Fibroblast of the aortic adventitia (primary cell): ENCODE measurements at regions not wholly inside any gene's neighbourhood (a gene's known extent, or its start where the extent isn't known, plus 50 kb on each side); places are given as distances from the start of the nearest gene placed in this dataset.
A peak's percentile ranks its signal among the peaks of the same experiment; 100 is the strongest.

Source experiments
- DNase-seq: peaks from one replicate; pipeline ENCODE4 v3.0.0-alpha.2; 2010; ENCODE audit warnings: low read depth
- H3K4me3 ChIP-seq: 2 replicates; pipeline ENCODE4 v1.5.1; 2011; ENCODE audit warnings: low read depth, mild to moderate bottlenecking, control low read depth, low read length, moderate library complexity
- TF ChIP-seq, protein P1 (sequence below): IDR thresholded peaks from 2 replicates; pipeline ENCODE4 v1.5.1; 2011; ENCODE audit warnings: mild to moderate bottlenecking, low read length, control low read depth, inconsistent platforms; ENCODE audit not compliant: insufficient read depth

DNA sequence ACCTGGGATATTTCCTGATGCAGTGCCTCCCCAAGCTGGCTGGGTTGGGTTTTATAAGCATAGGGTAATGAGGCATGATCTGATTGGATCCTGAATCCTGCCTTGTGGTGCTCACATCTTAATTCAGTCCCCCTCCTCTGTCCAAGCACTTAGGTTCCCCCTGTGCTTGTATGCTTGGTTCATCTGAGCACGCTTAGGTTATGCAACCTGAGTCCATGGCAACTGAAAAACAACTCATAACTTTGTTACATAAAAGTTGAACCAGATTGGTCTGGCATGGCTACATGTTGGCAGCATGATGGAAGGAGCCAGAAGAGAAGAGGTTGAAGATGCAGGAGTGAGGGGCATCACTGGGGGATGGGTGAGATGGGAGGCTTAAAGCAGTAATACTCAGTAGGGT lies 57.3 kb upstream of the OSBPL3 start:
- TF ChIP-seq, protein P1, sequence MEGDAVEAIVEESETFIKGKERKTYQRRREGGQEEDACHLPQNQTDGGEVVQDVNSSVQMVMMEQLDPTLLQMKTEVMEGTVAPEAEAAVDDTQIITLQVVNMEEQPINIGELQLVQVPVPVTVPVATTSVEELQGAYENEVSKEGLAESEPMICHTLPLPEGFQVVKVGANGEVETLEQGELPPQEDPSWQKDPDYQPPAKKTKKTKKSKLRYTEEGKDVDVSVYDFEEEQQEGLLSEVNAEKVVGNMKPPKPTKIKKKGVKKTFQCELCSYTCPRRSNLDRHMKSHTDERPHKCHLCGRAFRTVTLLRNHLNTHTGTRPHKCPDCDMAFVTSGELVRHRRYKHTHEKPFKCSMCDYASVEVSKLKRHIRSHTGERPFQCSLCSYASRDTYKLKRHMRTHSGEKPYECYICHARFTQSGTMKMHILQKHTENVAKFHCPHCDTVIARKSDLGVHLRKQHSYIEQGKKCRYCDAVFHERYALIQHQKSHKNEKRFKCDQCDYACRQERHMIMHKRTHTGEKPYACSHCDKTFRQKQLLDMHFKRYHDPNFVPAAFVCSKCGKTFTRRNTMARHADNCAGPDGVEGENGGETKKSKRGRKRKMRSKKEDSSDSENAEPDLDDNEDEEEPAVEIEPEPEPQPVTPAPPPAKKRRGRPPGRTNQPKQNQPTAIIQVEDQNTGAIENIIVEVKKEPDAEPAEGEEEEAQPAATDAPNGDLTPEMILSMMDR = no peak
- DNase-seq = peak; percentile 13
- no peak overlapping the region for H3K4me3 ChIP-seq

DNA sequence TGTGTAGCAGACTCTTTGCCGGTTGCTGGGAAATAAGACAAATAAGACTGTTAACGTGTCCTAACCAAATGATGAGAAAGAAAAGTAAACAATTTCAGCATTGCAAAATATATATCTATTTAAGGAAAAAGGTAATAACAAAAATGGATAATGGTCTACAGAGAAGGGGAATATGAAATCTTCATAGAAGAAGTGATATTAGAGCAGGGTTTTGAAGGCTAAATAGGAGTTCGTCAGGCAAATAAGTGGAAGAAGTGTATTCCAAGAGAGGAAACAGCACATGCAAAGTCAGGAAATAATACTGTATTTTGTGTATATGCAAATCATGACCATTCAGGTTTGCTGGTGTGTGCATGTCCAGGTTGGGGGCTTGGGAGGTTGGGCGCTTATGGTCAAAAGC lies 55.3 kb upstream of the OSBPL3 start:
- DNase-seq = no peak
- TF ChIP-seq, protein P1 = no peak
- H3K4me3 ChIP-seq = no peak overlapping the region

DNA sequence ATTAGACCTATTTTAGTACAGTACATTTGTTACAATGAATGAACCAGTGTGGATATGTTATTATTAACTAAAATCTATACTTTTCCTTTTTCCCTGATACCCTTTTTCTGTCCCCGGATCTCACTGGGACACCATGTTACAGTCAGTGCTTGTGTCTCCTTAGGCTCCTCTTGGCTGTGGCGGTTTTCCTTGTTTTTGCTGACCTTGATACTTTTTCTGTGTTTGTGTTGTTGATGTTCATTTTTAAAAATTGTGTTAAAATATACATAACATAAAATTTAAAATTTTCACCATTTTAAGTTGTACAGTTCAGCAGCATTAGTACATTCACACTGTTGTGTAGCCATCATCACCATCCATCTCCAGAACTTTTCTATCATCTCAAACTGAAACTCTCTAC lies 54.2 kb upstream of the OSBPL3 start:
- TF ChIP-seq, protein P1 = no peak
- DNase-seq = no peak
- no peak overlapping the region for H3K4me3 ChIP-seq

DNA sequence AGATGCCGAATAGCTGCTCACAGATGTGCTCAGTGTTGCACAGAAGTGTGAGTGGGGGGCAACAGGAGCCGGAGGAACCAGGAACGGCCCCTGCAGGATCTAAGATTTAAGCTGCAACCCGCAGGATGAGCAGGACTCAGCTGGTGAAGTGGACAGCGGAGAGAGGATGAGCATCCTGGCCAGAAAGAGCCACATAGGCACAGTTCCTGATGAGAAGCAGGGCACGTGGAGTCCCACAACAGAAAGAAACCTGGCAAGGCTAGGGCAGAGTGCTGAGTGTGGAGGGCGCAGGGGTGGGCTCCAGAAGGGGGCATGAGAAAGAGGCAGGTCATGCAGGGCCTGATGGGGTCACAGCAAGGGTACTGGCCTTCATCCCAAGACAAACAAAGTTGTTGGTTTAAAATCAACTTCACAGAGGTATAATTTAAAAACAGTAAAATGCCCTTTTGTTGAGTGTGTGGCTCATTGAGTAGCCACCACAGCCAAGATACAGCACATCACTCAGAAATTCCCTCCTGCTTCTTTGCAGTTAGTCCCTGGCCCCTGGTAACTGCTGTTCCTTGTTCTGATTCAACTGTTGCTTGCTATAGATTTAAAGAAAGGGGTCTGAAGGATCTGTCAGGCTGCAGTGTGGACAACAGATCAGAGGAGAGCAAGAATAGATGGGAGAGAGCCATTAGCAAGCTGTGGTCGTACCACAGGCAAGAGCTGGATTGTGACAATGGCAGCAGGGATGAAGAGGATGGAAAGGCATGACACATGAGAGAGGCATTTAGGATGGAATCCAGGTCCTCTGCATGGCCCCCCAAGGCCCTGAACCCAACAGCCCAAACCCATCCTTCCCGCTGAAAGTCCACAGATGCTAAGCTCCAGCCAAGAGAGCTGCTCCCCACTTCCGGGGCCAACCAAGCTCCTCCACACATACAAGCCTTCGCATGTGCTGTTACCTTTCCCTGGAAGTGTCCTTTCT lies 53.1 kb upstream of the OSBPL3 start:
- TF ChIP-seq, protein P1 = no peak
- DNase-seq = peak; percentile 31
- H3K4me3 ChIP-seq = no peak overlapping the region

DNA sequence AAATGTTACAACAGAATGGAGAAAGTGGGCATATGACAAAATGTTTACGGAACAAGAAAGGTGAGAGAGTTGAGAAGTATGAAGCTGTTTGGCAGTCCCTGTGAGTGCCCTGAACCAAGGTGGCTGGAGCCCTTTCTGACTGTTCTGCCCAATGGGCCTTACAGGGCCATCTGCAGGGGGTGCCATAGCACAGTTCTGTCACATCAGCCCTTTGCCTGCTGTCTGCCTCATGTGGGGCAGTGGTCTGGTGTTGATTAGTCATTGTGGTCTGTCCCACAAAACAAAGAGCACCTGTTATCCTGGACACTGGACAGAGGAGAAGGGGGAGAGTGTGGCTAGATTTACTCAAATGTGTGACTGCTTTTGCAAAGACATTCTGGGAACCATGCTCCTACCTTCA lies 51.5 kb upstream of the OSBPL3 start:
- no peak overlapping the region for H3K4me3 ChIP-seq
- DNase-seq = no peak
- TF ChIP-seq, protein P1 = no peak

DNA sequence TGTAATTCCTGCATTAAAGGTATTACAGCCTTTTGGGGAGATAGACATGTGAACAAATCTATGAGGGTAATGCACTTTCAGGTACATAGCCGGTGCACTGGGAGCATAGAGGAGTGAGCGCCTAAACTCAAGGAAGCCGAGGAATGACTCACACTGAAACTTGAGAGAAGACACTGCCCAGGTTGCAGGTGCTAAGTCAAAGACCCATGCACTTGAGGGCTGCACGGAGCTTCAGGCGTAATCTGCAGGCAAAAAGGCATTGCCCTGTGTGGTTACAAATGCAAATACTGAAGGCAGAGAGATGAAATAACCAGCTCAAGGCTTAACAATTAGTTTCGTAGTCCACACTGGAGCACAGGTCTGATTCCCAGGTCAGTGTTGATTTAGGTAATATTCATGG lies 51.0 kb upstream of the OSBPL3 start:
- no peak overlapping the region for H3K4me3 ChIP-seq
- TF ChIP-seq, protein P1 = no peak
- DNase-seq = no peak
